ENCODE measurements at regions not wholly inside any gene's neighbourhood (a gene's known extent, or its start where the extent isn't known, plus 50 kb on each side); places are given as distances from the start of the nearest gene placed in this dataset.

DNA sequence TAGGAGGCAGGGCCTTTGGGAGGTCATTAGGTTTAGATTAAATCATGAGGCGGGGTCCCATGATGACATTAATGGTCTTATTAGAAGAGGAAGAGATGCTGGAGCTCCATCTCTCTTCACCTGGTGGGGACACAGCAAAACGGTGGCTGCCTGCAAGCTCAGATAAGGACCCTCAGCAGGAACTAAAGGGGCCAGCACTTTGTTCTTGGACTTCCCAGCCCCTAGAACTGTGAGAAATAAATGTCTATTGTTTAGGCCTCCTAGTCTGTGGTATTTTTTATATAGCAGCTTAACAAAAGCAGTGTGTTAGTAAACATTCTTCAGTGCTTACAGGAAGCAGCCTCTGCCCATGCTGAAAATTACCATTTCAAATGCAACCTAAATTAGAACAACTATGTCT is 157.6 kb downstream of the FOXA2 start:
- Histone ChIP-seq H3K27me3 (peaks cover 0 to 7% of the 10 kb centered on the region in 2 donors), H3K36me3 (no peaks in the 10 kb centered on the region), H3K9me3 (no peaks in the 10 kb centered on the region), H3K4me3 (no peak overlapping the region), H3K4me1 (no peaks in the 10 kb centered on the region), H3K27ac (no peak overlapping the region)
- intact Hi-C loops (cut with DNase I; ENCODE audit: low total_unique reads), result no loop called here
- no peak for DNase-seq (ENCODE audit: low spot score in 2 of 2)
- TF ChIP-seq POLR2AphosphoS5 (IDR thresholded peaks at IDR 0.05) (no peak), POLR2A (IDR thresholded peaks at IDR 0.05) (no peak)
- TF ChIP-seq, protein P1, sequence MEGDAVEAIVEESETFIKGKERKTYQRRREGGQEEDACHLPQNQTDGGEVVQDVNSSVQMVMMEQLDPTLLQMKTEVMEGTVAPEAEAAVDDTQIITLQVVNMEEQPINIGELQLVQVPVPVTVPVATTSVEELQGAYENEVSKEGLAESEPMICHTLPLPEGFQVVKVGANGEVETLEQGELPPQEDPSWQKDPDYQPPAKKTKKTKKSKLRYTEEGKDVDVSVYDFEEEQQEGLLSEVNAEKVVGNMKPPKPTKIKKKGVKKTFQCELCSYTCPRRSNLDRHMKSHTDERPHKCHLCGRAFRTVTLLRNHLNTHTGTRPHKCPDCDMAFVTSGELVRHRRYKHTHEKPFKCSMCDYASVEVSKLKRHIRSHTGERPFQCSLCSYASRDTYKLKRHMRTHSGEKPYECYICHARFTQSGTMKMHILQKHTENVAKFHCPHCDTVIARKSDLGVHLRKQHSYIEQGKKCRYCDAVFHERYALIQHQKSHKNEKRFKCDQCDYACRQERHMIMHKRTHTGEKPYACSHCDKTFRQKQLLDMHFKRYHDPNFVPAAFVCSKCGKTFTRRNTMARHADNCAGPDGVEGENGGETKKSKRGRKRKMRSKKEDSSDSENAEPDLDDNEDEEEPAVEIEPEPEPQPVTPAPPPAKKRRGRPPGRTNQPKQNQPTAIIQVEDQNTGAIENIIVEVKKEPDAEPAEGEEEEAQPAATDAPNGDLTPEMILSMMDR (IDR thresholded peaks at IDR 0.05), result no peak

GRCh38 chr20:22425344-22426295 is 158.8 kb downstream of the FOXA2 start:
- H3K4me3 ChIP-seq, result no peak overlapping the region
- DNase-seq (ENCODE audit: low spot score in 2 of 2), result no peak
- no peaks in the 10 kb centered on the region for H3K4me1 ChIP-seq
- H3K9me3 ChIP-seq, result no peaks in the 10 kb centered on the region
- H3K27me3 ChIP-seq, result peaks cover 0 to 7% of the 10 kb centered on the region in 2 donors
- no peak overlapping the region for H3K27ac ChIP-seq
- no peak for TF ChIP-seq POLR2A (IDR thresholded peaks at IDR 0.05)
- no peak for TF ChIP-seq POLR2AphosphoS5 (IDR thresholded peaks at IDR 0.05)
- TF ChIP-seq, protein P1 (IDR thresholded peaks at IDR 0.05), result no peak
- intact Hi-C loops (cut with DNase I; ENCODE audit: low total_unique reads), result no loop called here
- H3K36me3 ChIP-seq, result no peaks in the 10 kb centered on the region

DNA sequence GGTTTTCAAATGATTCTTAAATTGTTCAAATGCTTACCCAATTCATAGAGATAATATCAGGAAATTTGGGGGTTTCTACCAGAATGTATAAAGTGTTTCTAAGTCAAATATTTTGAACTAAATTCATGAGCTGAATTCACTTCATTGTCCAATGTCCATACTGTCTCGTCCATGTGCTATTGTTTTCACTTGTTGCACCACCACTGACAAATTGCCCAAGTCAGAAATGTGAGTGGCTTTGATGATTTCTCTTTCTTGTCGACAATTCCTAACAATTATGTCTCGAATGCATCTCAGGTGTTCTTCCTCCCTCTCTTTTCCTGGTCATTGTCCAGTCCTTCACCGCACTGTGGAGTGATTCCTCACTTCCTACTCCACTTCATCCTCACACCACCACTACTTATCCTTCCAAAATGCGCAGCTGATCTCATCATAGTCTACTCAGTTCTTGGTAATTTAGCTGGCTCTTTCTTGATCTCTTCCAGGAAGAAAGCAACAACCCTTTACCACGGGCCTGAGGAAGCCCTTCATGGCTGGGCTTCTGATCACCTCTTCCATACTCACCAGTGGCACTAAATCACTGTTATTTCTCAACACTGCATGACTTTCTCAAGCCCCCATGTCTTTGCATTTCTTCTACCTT is 161.1 kb downstream of the FOXA2 start:
- no peak for DNase-seq (ENCODE audit: low spot score in 2 of 2)
- no peaks in the 10 kb centered on the region for H3K4me1 ChIP-seq
- no peak overlapping the region for H3K27ac ChIP-seq
- TF ChIP-seq, protein P1 (IDR thresholded peaks at IDR 0.05), result no peak
- TF ChIP-seq POLR2AphosphoS5 (IDR thresholded peaks at IDR 0.05) (no peak), POLR2A (IDR thresholded peaks at IDR 0.05) (no peak)
- no peak overlapping the region for H3K4me3 ChIP-seq
- H3K9me3 ChIP-seq, result no peaks in the 10 kb centered on the region
- intact Hi-C loops (cut with DNase I; ENCODE audit: low total_unique reads), result no loop called here
- H3K27me3 ChIP-seq, result no peaks in the 10 kb centered on the region
- H3K36me3 ChIP-seq, result no peaks in the 10 kb centered on the region

GRCh38 chr20:22420116-22420598 is 164.2 kb downstream of the FOXA2 start:
- intact Hi-C loops (cut with DNase I; ENCODE audit: low total_unique reads), result no loop called here
- TF ChIP-seq, protein P1 (IDR thresholded peaks at IDR 0.05), result no peak
- TF ChIP-seq POLR2AphosphoS5 (IDR thresholded peaks at IDR 0.05), result no peak
- no peak for TF ChIP-seq POLR2A (IDR thresholded peaks at IDR 0.05)
- no peaks in the 10 kb centered on the region for H3K27me3 ChIP-seq
- no peak overlapping the region for H3K27ac ChIP-seq
- H3K36me3 ChIP-seq, result no peaks in the 10 kb centered on the region
- H3K9me3 ChIP-seq, result no peaks in the 10 kb centered on the region
- no peak overlapping the region for H3K4me3 ChIP-seq
- no peak for DNase-seq (ENCODE audit: low spot score in 2 of 2)
- H3K4me1 ChIP-seq, result no peaks in the 10 kb centered on the region

- TF ChIP-seq POLR2A (IDR thresholded peaks at IDR 0.05) (no peak), POLR2AphosphoS5 (IDR thresholded peaks at IDR 0.05) (no peak)
- TF ChIP-seq, protein P1 (IDR thresholded peaks at IDR 0.05), result no peak
- no peaks in the 10 kb centered on the region for H3K27me3 ChIP-seq
- no peaks in the 10 kb centered on the region for H3K36me3 ChIP-seq
- H3K9me3 ChIP-seq, result no peaks in the 10 kb centered on the region
- no peaks in the 10 kb centered on the region for H3K4me1 ChIP-seq
- DNase-seq (ENCODE audit: low spot score in 2 of 2), result no peak
- intact Hi-C loops (cut with DNase I; ENCODE audit: low total_unique reads), result no loop called here
- H3K27ac ChIP-seq, result no peak overlapping the region
- no peak overlapping the region for H3K4me3 ChIP-seq
Observed at GRCh38 chr20:22418738-22419137, 165.6 kb downstream of the FOXA2 start.

Data from breast epithelium (tissue), 4 donors.